Smooth muscle cell (in vitro differentiated cells): ENCODE measurements at regions not wholly inside any gene's neighbourhood (a gene's known extent, or its start where the extent isn't known, plus 50 kb on each side); places are given as distances from the start of the nearest gene placed in this dataset.

Source experiments
- DNase-seq: peaks from one replicate; lab custom pipeline; 2025; ENCODE audit not compliant: unreplicated experiment; lab: John Stamatoyannopoulos, UW
- H2AFZ ChIP-seq: fragments of 200-600 bp; sonication (generic); 2 replicates; pipeline ENCODE4 v1.6.0; 2016; ENCODE audit warnings: antibody characterized with exemption, low read depth, mild to moderate bottlenecking
- H3F3A ChIP-seq: fragments of 200-600 bp; sonication (generic); 2 replicates; pipeline ENCODE4 v1.6.0; 2017; ENCODE audit warnings: antibody characterized with exemption, low read depth
- H3K27ac ChIP-seq: fragments of 200-600 bp; sonication (generic); 2 replicates; pipeline ENCODE4 v1.5.1; 2016; ENCODE audit warnings: low read depth, mild to moderate bottlenecking
- H3K27me3 ChIP-seq: fragments of 200-600 bp; sonication (generic); 2 replicates; pipeline ENCODE4 v1.6.1; 2016; ENCODE audit warnings: low read depth, mild to moderate bottlenecking
- H3K36me3 ChIP-seq: fragments of 200-600 bp; sonication (generic); 2 replicates; pipeline ENCODE4 v1.5.1; 2016; ENCODE audit warnings: low read depth
- H3K4me1 ChIP-seq: fragments of 200-600 bp; sonication (generic); 2 replicates; pipeline ENCODE4 v1.5.1; 2016; ENCODE audit warnings: low read depth
- H3K4me2 ChIP-seq: fragments of 200-600 bp; sonication (generic); 2 replicates; pipeline ENCODE4 v1.6.0; 2016; ENCODE audit warnings: mild to moderate bottlenecking
- H3K4me3 ChIP-seq: fragments of 200-600 bp; sonication (generic); 2 replicates; pipeline ENCODE4 v1.5.1; 2016; ENCODE audit warnings: mild to moderate bottlenecking
- H3K79me2 ChIP-seq: fragments of 200-600 bp; sonication (generic); 2 replicates; pipeline ENCODE4 v1.6.0; 2016; ENCODE audit warnings: low read depth, mild to moderate bottlenecking
- H3K9ac ChIP-seq: fragments of 200-600 bp; sonication (generic); 2 replicates; pipeline ENCODE4 v1.6.0; 2016; ENCODE audit warnings: low read depth
- H3K9me3 ChIP-seq: fragments of 200-600 bp; sonication (generic); replicated peaks from 2 replicates; pipeline ENCODE4 v1.5.1; 2016; ENCODE audit warnings: low read depth
- H4K20me1 ChIP-seq: fragments of 200-600 bp; sonication (generic); 2 replicates; pipeline ENCODE4 v1.6.0; 2016; ENCODE audit warnings: low read depth
- CTCF ChIP-seq: fragments of 200-600 bp; sonication (generic); IDR thresholded peaks from 2 replicates; pipeline ENCODE4 v1.5.1; 2017; ENCODE audit warnings: borderline replicate concordance, mild to moderate bottlenecking, antibody characterized with exemption; ENCODE audit not compliant: insufficient read depth, poor library complexity, severe bottlenecking
- WGBS: methylation state at CpG from one replicate; pipeline ENCODE4 v1.1.7; 2016; ENCODE audit warnings: low lambda C conversion rate; 5-methylcytosine and 5-hydroxymethylcytosine counted together

GRCh38 chr1:147811273-147811672, 50.9 kb upstream of the GJA5 start:
- Histone ChIP-seq H3K79me2 (no peaks in the 10 kb centered on the region), H3K4me3 (no peak overlapping the region), H3K9me3 (no peaks in the 10 kb centered on the region), H3F3A (no peaks in the 10 kb centered on the region), H3K9ac (no peak overlapping the region), H2AFZ (no peak overlapping the region), H3K27ac (no peak overlapping the region), H4K20me1 (no peaks in the 10 kb centered on the region), H3K4me2 (no peak overlapping the region), H3K36me3 (no peaks in the 10 kb centered on the region), H3K4me1 (no peaks in the 10 kb centered on the region), H3K27me3 (no peaks in the 10 kb centered on the region)
- no peak for DNase-seq
- TF ChIP-seq CTCF, result no peak
- WGBS, result 91% methylated on average over 5 of the region's 5 CpGs

DNA sequence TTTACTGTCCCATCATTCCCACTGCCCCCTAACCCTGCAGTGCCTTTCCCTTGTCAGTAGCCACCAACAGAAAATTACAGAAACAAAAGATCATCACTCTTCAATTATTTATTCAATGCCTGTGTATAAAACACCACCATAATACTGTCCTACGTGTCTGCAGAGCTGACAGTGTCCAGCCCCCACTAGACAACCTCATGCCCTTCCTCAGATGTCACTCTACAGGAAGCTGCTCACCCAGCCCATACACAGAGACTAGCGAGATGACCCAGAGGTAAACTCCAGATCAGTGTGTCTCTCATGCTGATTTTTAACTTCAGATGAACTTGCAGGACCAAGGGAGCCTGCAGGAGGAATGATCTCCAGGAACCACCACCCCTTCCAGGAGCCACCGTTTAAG, 51.3 kb upstream of the GJA5 start:
- Histone ChIP-seq H2AFZ (no peak overlapping the region), H3K9me3 (no peaks in the 10 kb centered on the region), H3K79me2 (no peaks in the 10 kb centered on the region), H4K20me1 (no peaks in the 10 kb centered on the region), H3K4me2 (no peak overlapping the region), H3K36me3 (no peaks in the 10 kb centered on the region), H3K27me3 (no peaks in the 10 kb centered on the region), H3K4me3 (no peak overlapping the region), H3K9ac (no peak overlapping the region), H3K27ac (no peak overlapping the region), H3K4me1 (no peaks in the 10 kb centered on the region), H3F3A (no peaks in the 10 kb centered on the region)
- WGBS, result 81% methylated on average over 3 of the region's 3 CpGs
- no peak for DNase-seq
- no peak for TF ChIP-seq CTCF

- H3K9ac ChIP-seq, result no peak overlapping the region
- H3F3A ChIP-seq, result no peaks in the 10 kb centered on the region
- H4K20me1 ChIP-seq, result no peaks in the 10 kb centered on the region
- 88% methylated on average over 2 of the region's 2 CpGs for WGBS
- no peak overlapping the region for H2AFZ ChIP-seq
- H3K9me3 ChIP-seq, result no peaks in the 10 kb centered on the region
- no peaks in the 10 kb centered on the region for H3K4me1 ChIP-seq
- no peak overlapping the region for H3K4me2 ChIP-seq
- no peaks in the 10 kb centered on the region for H3K79me2 ChIP-seq
- H3K4me3 ChIP-seq, result no peak overlapping the region
- H3K27me3 ChIP-seq, result no peaks in the 10 kb centered on the region
- TF ChIP-seq CTCF, result no peak
- no peak overlapping the region for H3K27ac ChIP-seq
- no peak for DNase-seq
- H3K36me3 ChIP-seq, result no peaks in the 10 kb centered on the region
Measured at GRCh38 chr1:147812799-147813198, 52.4 kb upstream of the GJA5 start.

DNA sequence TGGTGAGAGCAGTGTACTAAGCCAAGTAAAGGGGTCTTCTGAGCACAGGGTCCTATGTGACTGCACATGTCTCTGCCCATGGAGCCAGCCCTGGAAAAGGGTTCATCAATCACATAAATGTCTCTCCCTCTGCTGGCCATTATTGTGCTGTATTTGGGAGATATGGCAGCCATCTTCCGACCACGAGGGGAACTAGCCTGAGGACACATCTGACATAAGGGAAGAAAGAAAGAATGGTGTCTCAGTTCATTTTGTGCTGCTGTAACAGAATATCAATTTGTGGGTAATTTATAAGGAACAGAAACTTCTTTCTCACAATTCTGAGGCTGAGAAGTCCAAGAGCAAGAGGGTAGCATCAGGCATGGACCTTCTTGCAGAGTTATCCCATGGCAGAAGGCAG, 55.1 kb upstream of the GJA5 start:
- Histone ChIP-seq H3K36me3 (no peaks in the 10 kb centered on the region), H3K9me3 (no peaks in the 10 kb centered on the region), H2AFZ (no peak overlapping the region), H3F3A (no peaks in the 10 kb centered on the region), H3K79me2 (no peaks in the 10 kb centered on the region), H3K4me3 (no peak overlapping the region), H3K27ac (no peak overlapping the region), H3K27me3 (no peaks in the 10 kb centered on the region), H3K4me2 (no peak overlapping the region), H4K20me1 (no peaks in the 10 kb centered on the region), H3K9ac (no peak overlapping the region), H3K4me1 (no peaks in the 10 kb centered on the region)
- no peak for TF ChIP-seq CTCF
- no peak for DNase-seq
- 91% methylated on average over 2 of the region's 2 CpGs for WGBS
